ENCODE measurements at regions not wholly inside any gene's neighbourhood (a gene's known extent, or its start where the extent isn't known, plus 50 kb on each side); places are given as distances from the start of the nearest gene placed in this dataset.

- Histone ChIP-seq H3T11ph (ENCODE audit: low read length) (no peak overlapping the region), H4K20me1 (ENCODE audit: control insufficient read depth, insufficient read depth, insufficient read length) (no peaks in the 10 kb centered on the region), H3K4me1 (ENCODE audit: insufficient read depth, low read length) (no peaks in the 10 kb centered on the region), H2BK12ac (ENCODE audit: insufficient read length, low read depth, low read length) (no peak overlapping the region), H3K18ac (ENCODE audit: insufficient read length, low read depth, low read length) (no peak overlapping the region), H4K5ac (ENCODE audit: insufficient read length, low read depth, low read length) (no peak overlapping the region), H3K4me2 (ENCODE audit: insufficient read depth, insufficient read length, low read length) (no peak overlapping the region), H3K9me3 (ENCODE audit: control insufficient read depth, low read depth, low read length) (no peaks in the 10 kb centered on the region), H3K27me3 (ENCODE audit: insufficient read depth, low read length) (no peaks in the 10 kb centered on the region), H3K9ac (ENCODE audit: extremely low read depth, insufficient read length, low read length) (no peak overlapping the region), H3K23ac (ENCODE audit: insufficient read length, low read depth, low read length) (no peak overlapping the region), H2BK15ac (ENCODE audit: low read depth, low read length) (no peak overlapping the region), H2BK5ac (ENCODE audit: insufficient read length, low read length) (no peak overlapping the region), H3K79me2 (ENCODE audit: insufficient read depth, low read length) (no peaks in the 10 kb centered on the region), H4K91ac (ENCODE audit: insufficient read length, low read depth, low read length) (no peak overlapping the region), H3K56ac (ENCODE audit: insufficient read length, low read depth, low read length) (no peak overlapping the region), H2BK20ac (ENCODE audit: low read depth, low read length, poor library complexity, severe bottlenecking) (no peak overlapping the region), H3K27ac (ENCODE audit: insufficient read length, low read depth, low read length) (no peak overlapping the region), H3K23me2 (ENCODE audit: insufficient read length, low read depth, low read length, poor library complexity, severe bottlenecking) (no peaks in the 10 kb centered on the region), H3K79me1 (ENCODE audit: insufficient read depth, low read depth, low read length, poor library complexity, severe bottlenecking) (no peaks in the 10 kb centered on the region), H2AFZ (ENCODE audit: low read length) (no peak overlapping the region), H2BK120ac (ENCODE audit: low read depth, low read length, poor library complexity, severe bottlenecking) (no peak overlapping the region), H2AK5ac (ENCODE audit: insufficient read length, low read length) (no peak overlapping the region), H3K14ac (ENCODE audit: insufficient read depth, low read length) (no peak overlapping the region), H3K4ac (ENCODE audit: low read depth, low read length) (no peak overlapping the region), H4K8ac (replicated peaks; ENCODE audit: insufficient read length, low read depth, low read length) (no peak overlapping the region)
- no CpG with 5 or more reads among the region's 4 CpGs for WGBS (ENCODE audit: extremely low coverage, insufficient read length, low lambda C conversion rate)
- Mint-ChIP-seq H3K27me3 (ENCODE audit: low read depth) (no peaks in the 10 kb centered on the region), H3K36me3 (ENCODE audit: insufficient read depth in 1 of 3, low read depth in 3 of 3) (no peaks in the 10 kb centered on the region; a peak in 1 of 7 replicates), H3K4me1 (peaks cover 5 to 7% of the 10 kb centered on the region in 2 experiments; a peak in 3 of 4 replicates), H3K9me3 (peaks cover 0 to 2% of the 10 kb centered on the region in 2 experiments; a peak in 2 of 5 replicates), H3K27ac (no peak overlapping the region), H3K4me3 (no peak overlapping the region)
- no peak for DNase-seq
- TF ChIP-seq, protein P1, sequence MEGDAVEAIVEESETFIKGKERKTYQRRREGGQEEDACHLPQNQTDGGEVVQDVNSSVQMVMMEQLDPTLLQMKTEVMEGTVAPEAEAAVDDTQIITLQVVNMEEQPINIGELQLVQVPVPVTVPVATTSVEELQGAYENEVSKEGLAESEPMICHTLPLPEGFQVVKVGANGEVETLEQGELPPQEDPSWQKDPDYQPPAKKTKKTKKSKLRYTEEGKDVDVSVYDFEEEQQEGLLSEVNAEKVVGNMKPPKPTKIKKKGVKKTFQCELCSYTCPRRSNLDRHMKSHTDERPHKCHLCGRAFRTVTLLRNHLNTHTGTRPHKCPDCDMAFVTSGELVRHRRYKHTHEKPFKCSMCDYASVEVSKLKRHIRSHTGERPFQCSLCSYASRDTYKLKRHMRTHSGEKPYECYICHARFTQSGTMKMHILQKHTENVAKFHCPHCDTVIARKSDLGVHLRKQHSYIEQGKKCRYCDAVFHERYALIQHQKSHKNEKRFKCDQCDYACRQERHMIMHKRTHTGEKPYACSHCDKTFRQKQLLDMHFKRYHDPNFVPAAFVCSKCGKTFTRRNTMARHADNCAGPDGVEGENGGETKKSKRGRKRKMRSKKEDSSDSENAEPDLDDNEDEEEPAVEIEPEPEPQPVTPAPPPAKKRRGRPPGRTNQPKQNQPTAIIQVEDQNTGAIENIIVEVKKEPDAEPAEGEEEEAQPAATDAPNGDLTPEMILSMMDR (conservative IDR thresholded peaks at IDR 0.05) = no peak
These were observed 95.5 kb upstream of the LGSN start for GRCh38 chr6:63415286-63415685.

Data from H9 (cell line).